IPS-20b (cell line): ENCODE measurements at regions not wholly inside any gene's neighbourhood (a gene's known extent, or its start where the extent isn't known, plus 50 kb on each side); places are given as distances from the start of the nearest gene placed in this dataset.

Experiments used
- H3K27ac ChIP-seq: one replicate; pipeline ENCODE4 v1.5.1; 2013; ENCODE audit warnings: low read length
- H3K27me3 ChIP-seq: 2 replicates; pipeline ENCODE4 v1.6.1; 2013; ENCODE audit warnings: mild to moderate bottlenecking, low read length, inconsistent platforms; ENCODE audit not compliant: insufficient read depth
- H3K36me3 ChIP-seq: 2 replicates; pipeline ENCODE4 v1.6.1; 2013; ENCODE audit warnings: low read depth, mild to moderate bottlenecking, inconsistent platforms, low read length, moderate library complexity; ENCODE audit not compliant: insufficient read depth
- H3K4me1 ChIP-seq: 2 replicates; pipeline ENCODE4 v1.6.1; 2013; ENCODE audit warnings: mild to moderate bottlenecking, control low read depth, inconsistent platforms, low read length, moderate library complexity; ENCODE audit not compliant: insufficient read depth
- H3K4me3 ChIP-seq: 2 replicates; pipeline ENCODE4 v1.5.1; 2013; ENCODE audit warnings: mild to moderate bottlenecking, low read length, inconsistent platforms
- H3K9ac ChIP-seq: 2 replicates; pipeline ENCODE4 v1.6.1; 2013; ENCODE audit warnings: low read depth, mild to moderate bottlenecking, inconsistent platforms, low read length, moderate library complexity
- H3K9me3 ChIP-seq: 2 replicates; pipeline ENCODE4 v1.6.1; 2013; ENCODE audit warnings: mild to moderate bottlenecking, low read depth, low read length, inconsistent platforms; ENCODE audit not compliant: insufficient read depth

DNA sequence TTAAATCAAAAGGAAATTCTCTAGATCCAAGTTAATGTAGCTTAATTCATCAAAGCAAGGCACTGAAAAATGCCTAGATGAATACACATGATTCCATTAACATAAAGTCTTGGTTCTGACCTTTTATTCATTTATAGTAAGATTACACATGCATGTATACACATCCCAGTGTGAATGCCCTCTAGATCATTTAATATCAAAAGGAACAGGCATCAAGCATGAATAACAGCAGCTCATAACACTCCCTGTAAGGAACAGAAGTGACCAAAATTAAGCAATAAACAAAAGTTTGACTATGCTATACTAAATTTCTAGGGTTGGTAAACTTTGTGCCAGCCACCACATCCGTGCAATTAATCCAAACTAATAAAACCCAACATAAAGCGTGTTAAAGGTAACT, 511.5 kb downstream of the SPIN4 start:
- Histone ChIP-seq H3K9me3 (peaks cover 50% of the 10 kb centered on the region), H3K9ac (no peak overlapping the region), H3K4me3 (no peak overlapping the region), H3K27me3 (no peaks in the 10 kb centered on the region), H3K36me3 (no peaks in the 10 kb centered on the region), H3K27ac (no peak overlapping the region), H3K4me1 (no peaks in the 10 kb centered on the region)
